WTC11 (cell line): ENCODE measurements at regions not wholly inside any gene's neighbourhood (a gene's known extent, or its start where the extent isn't known, plus 50 kb on each side); places are given as distances from the start of the nearest gene placed in this dataset.

ENCODE experiments used
- ATAC-seq: fragments of 200-7000 bp; cut with Tn5 transposase; 2 replicates; pipeline ENCODE4 v1.10.0; 2021; ENCODE audit warnings: mild to moderate bottlenecking, moderate library complexity
- CTCF ChIA-PET: fragments of 300-600 bp; sonication (Branson Sonifier 250); formaldehyde crosslinking; loops from one replicate; lab custom pipeline; 2021; ENCODE audit warnings: antibody characterized with exemption; lab: Charles Lee
- POLR2A ChIA-PET: fragments of 350-600 bp; sonication (Branson Sonifier 250); formaldehyde crosslinking; loops from one replicate; lab custom pipeline; 2021; ENCODE audit warnings: antibody characterized with exemption; lab: Charles Lee
- DNase-seq: peaks from one replicate; pipeline ENCODE4 v3.0.0; 2021; ENCODE audit warnings: low spot score
- H3K27ac Mint-ChIP-seq: 2 replicates; pipeline ENCODE4 v1.8.0; 2021; ENCODE audit warnings: mixed read lengths
- H3K27me3 Mint-ChIP-seq: 2 replicates; pipeline ENCODE4 v1.8.0; 2021; ENCODE audit warnings: low read depth, mild to moderate bottlenecking, moderate library complexity, mixed read lengths
- H3K36me3 Mint-ChIP-seq: 2 replicates; pipeline ENCODE4 v1.8.0; 2021; ENCODE audit warnings: mixed read lengths
- H3K4me1 Mint-ChIP-seq: 2 replicates; pipeline ENCODE4 v1.8.0; 2022; ENCODE audit warnings: mixed read lengths
- H3K4me3 Mint-ChIP-seq: 2 replicates; pipeline ENCODE4 v1.8.0; 2021; ENCODE audit warnings: mild to moderate bottlenecking, moderate library complexity, mixed read lengths
- H3K9me3 Mint-ChIP-seq: 2 replicates; pipeline ENCODE4 v1.8.0; 2021; ENCODE audit warnings: mixed read lengths
- ESRRA ChIP-seq: sonication (generic); formaldehyde crosslinking; IDR thresholded peaks from 2 replicates; pipeline ENCODE4 v1.8.1; 2022; ENCODE audit warnings: mild to moderate bottlenecking, missing genetic modification reagents, borderline replicate concordance
- GRHL2 ChIP-seq: fragments of 250-450 bp; sonication (Bioruptor Pico); IDR thresholded peaks from 2 replicates; pipeline ENCODE4 v1.8.0; 2022; ENCODE audit warnings: mild to moderate bottlenecking, moderate library complexity; ENCODE audit not compliant: insufficient replicate concordance, severe bottlenecking
- NFATC4 ChIP-seq: fragments of 250-450 bp; sonication (Bioruptor Pico); IDR thresholded peaks from 2 replicates; pipeline ENCODE4 v1.9.0; 2021; ENCODE audit warnings: mild to moderate bottlenecking
- NR3C1 ChIP-seq: sonication (generic); formaldehyde crosslinking; conservative IDR thresholded peaks from 2 replicates; pipeline ENCODE4 v1.8.1; 2023; ENCODE audit warnings: low read depth, mild to moderate bottlenecking, missing genetic modification reagents
- SMAD3 ChIP-seq: sonication (generic); formaldehyde crosslinking; IDR thresholded peaks from 2 replicates; pipeline ENCODE4 v1.8.0; 2022; ENCODE audit warnings: missing genetic modification reagents, mild to moderate bottlenecking, borderline replicate concordance
- SOX15 ChIP-seq: fragments of 250-450 bp; sonication (Bioruptor Pico); IDR thresholded peaks from 2 replicates; pipeline ENCODE4 v1.9.0; 2021; ENCODE audit warnings: mild to moderate bottlenecking
- TF ChIP-seq, protein P1 (sequence below): sonication (generic); formaldehyde crosslinking; IDR thresholded peaks from 2 replicates; pipeline ENCODE4 v1.8.0; 2022; ENCODE audit warnings: mild to moderate bottlenecking, missing genetic modification reagents
- TF ChIP-seq, protein P2 (sequence below): fragments of 250-450 bp; sonication (Bioruptor Pico); IDR thresholded peaks from 2 replicates; pipeline ENCODE4 v1.9.0; 2021; ENCODE audit warnings: mild to moderate bottlenecking
- TF ChIP-seq, protein P3 (sequence below): sonication (generic); formaldehyde crosslinking; IDR thresholded peaks from 2 replicates; pipeline ENCODE4 v1.8.1; 2023; ENCODE audit warnings: mild to moderate bottlenecking, missing genetic modification reagents
- TF ChIP-seq, protein P4 (sequence below): sonication (generic); formaldehyde crosslinking; IDR thresholded peaks from 2 replicates; pipeline ENCODE4 v1.8.0; 2023; ENCODE audit warnings: missing genetic modification reagents
- TF ChIP-seq, protein P5 (sequence below): sonication (generic); formaldehyde crosslinking; IDR thresholded peaks from 2 replicates; pipeline ENCODE4 v1.8.0; 2022; ENCODE audit warnings: missing genetic modification reagents
- TF ChIP-seq, protein P6 (sequence below): sonication (generic); formaldehyde crosslinking; IDR thresholded peaks from 2 replicates; pipeline ENCODE4 v1.8.1; 2023; ENCODE audit warnings: mild to moderate bottlenecking, missing genetic modification reagents, moderate library complexity
- TF ChIP-seq, protein P7 (sequence below): fragments of 250-450 bp; sonication (Bioruptor Pico); IDR thresholded peaks from 2 replicates; pipeline ENCODE4 v2.1.2; 2022; ENCODE audit warnings: mild to moderate bottlenecking, moderate library complexity
- TF ChIP-seq, protein P8 (sequence below): sonication (generic); formaldehyde crosslinking; conservative IDR thresholded peaks from 2 replicates; pipeline ENCODE4 v1.8.1; 2022; ENCODE audit warnings: mild to moderate bottlenecking, missing genetic modification reagents
- TF ChIP-seq, protein P9 (sequence below): fragments of 250-450 bp; sonication (Bioruptor Pico); IDR thresholded peaks from 2 replicates; pipeline ENCODE4 v1.9.0; 2021; ENCODE audit warnings: moderate library complexity, mild to moderate bottlenecking, inconsistent platforms, borderline replicate concordance

DNA sequence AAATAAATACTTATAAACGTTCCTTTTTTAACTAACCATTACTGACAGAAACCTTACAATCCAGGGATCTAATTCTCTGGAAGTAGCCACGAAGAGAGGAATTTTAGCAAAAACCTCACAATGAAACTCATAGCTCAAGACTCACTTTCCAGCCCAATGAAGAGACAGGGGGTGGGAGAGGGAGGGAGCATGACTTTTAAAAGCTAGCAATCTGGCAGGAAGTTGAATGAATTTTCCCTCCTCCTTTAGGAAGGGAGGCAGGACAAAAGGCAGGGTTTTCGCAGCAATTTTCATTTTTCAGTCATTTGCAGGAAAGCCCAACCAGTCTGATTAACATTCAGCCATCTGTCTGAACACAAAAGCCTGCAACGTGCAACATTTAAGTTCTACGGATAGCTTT lies 381.5 kb upstream of the PSMD7 start (continued):
- TF ChIP-seq, protein P1, sequence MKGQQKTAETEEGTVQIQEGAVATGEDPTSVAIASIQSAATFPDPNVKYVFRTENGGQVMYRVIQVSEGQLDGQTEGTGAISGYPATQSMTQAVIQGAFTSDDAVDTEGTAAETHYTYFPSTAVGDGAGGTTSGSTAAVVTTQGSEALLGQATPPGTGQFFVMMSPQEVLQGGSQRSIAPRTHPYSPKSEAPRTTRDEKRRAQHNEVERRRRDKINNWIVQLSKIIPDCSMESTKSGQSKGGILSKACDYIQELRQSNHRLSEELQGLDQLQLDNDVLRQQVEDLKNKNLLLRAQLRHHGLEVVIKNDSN (CRISPR knock-in tag) = no peak

DNA sequence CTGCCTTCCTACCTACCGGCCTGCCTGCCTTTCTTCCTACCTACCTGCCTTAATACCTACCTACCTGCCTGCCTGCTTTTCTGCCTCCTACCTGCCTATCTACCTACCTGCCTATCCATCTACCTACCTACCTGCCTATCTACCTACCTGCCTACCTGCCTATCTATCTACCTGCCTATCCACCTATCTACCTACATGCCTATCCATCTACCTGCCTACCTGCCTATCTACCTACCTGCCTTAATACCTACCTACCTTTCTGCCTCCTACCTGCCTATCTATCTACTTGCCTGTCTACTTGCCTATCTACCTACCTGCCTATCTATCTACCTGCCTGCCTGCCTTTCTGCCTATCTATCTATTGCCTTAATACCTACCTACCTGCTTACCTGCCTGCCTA lies 383.8 kb upstream of the PSMD7 start:
- no peaks in the 10 kb centered on the region for H3K27me3 Mint-ChIP-seq
- ATAC-seq (no peak), DNase-seq (no peak)
- no peak overlapping the region for H3K27ac Mint-ChIP-seq
- H3K4me1 Mint-ChIP-seq = peaks cover 28% of the 10 kb centered on the region
- POLR2A ChIA-PET = no interaction called here
- H3K9me3 Mint-ChIP-seq = 0 out of 2 replicates have a peak, but pooled peaks cover 3% of the 10 kb centered on the region
- no peak overlapping the region for H3K4me3 Mint-ChIP-seq
- TF ChIP-seq, protein P2, sequence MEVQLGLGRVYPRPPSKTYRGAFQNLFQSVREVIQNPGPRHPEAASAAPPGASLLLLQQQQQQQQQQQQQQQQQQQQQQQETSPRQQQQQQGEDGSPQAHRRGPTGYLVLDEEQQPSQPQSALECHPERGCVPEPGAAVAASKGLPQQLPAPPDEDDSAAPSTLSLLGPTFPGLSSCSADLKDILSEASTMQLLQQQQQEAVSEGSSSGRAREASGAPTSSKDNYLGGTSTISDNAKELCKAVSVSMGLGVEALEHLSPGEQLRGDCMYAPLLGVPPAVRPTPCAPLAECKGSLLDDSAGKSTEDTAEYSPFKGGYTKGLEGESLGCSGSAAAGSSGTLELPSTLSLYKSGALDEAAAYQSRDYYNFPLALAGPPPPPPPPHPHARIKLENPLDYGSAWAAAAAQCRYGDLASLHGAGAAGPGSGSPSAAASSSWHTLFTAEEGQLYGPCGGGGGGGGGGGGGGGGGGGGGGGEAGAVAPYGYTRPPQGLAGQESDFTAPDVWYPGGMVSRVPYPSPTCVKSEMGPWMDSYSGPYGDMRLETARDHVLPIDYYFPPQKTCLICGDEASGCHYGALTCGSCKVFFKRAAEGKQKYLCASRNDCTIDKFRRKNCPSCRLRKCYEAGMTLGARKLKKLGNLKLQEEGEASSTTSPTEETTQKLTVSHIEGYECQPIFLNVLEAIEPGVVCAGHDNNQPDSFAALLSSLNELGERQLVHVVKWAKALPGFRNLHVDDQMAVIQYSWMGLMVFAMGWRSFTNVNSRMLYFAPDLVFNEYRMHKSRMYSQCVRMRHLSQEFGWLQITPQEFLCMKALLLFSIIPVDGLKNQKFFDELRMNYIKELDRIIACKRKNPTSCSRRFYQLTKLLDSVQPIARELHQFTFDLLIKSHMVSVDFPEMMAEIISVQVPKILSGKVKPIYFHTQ = no peak
- TF ChIP-seq, protein P1 (CRISPR knock-in tag) = no peak
- TF ChIP-seq NR3C1 (CRISPR knock-in tag) = no peak
- no peak for TF ChIP-seq ESRRA
- TF ChIP-seq, protein P3, sequence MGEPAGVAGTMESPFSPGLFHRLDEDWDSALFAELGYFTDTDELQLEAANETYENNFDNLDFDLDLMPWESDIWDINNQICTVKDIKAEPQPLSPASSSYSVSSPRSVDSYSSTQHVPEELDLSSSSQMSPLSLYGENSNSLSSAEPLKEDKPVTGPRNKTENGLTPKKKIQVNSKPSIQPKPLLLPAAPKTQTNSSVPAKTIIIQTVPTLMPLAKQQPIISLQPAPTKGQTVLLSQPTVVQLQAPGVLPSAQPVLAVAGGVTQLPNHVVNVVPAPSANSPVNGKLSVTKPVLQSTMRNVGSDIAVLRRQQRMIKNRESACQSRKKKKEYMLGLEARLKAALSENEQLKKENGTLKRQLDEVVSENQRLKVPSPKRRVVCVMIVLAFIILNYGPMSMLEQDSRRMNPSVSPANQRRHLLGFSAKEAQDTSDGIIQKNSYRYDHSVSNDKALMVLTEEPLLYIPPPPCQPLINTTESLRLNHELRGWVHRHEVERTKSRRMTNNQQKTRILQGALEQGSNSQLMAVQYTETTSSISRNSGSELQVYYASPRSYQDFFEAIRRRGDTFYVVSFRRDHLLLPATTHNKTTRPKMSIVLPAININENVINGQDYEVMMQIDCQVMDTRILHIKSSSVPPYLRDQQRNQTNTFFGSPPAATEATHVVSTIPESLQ (CRISPR knock-in tag) = no peak
- no peak for TF ChIP-seq NFATC4
- no peak for TF ChIP-seq GRHL2 (CRISPR knock-in tag)
- TF ChIP-seq, protein P4, sequence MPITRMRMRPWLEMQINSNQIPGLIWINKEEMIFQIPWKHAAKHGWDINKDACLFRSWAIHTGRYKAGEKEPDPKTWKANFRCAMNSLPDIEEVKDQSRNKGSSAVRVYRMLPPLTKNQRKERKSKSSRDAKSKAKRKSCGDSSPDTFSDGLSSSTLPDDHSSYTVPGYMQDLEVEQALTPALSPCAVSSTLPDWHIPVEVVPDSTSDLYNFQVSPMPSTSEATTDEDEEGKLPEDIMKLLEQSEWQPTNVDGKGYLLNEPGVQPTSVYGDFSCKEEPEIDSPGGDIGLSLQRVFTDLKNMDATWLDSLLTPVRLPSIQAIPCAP (CRISPR knock-in tag) = no peak
- TF ChIP-seq, protein P5, sequence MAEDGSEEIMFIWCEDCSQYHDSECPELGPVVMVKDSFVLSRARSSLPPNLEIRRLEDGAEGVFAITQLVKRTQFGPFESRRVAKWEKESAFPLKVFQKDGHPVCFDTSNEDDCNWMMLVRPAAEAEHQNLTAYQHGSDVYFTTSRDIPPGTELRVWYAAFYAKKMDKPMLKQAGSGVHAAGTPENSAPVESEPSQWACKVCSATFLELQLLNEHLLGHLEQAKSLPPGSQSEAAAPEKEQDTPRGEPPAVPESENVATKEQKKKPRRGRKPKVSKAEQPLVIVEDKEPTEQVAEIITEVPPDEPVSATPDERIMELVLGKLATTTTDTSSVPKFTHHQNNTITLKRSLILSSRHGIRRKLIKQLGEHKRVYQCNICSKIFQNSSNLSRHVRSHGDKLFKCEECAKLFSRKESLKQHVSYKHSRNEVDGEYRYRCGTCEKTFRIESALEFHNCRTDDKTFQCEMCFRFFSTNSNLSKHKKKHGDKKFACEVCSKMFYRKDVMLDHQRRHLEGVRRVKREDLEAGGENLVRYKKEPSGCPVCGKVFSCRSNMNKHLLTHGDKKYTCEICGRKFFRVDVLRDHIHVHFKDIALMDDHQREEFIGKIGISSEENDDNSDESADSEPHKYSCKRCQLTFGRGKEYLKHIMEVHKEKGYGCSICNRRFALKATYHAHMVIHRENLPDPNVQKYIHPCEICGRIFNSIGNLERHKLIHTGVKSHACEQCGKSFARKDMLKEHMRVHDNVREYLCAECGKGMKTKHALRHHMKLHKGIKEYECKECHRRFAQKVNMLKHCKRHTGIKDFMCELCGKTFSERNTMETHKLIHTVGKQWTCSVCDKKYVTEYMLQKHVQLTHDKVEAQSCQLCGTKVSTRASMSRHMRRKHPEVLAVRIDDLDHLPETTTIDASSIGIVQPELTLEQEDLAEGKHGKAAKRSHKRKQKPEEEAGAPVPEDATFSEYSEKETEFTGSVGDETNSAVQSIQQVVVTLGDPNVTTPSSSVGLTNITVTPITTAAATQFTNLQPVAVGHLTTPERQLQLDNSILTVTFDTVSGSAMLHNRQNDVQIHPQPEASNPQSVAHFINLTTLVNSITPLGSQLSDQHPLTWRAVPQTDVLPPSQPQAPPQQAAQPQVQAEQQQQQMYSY (CRISPR knock-in tag) = no peak
- TF ChIP-seq, protein P6, sequence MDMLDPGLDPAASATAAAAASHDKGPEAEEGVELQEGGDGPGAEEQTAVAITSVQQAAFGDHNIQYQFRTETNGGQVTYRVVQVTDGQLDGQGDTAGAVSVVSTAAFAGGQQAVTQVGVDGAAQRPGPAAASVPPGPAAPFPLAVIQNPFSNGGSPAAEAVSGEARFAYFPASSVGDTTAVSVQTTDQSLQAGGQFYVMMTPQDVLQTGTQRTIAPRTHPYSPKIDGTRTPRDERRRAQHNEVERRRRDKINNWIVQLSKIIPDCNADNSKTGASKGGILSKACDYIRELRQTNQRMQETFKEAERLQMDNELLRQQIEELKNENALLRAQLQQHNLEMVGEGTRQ (CRISPR knock-in tag) = no peak
- TF ChIP-seq, protein P7, sequence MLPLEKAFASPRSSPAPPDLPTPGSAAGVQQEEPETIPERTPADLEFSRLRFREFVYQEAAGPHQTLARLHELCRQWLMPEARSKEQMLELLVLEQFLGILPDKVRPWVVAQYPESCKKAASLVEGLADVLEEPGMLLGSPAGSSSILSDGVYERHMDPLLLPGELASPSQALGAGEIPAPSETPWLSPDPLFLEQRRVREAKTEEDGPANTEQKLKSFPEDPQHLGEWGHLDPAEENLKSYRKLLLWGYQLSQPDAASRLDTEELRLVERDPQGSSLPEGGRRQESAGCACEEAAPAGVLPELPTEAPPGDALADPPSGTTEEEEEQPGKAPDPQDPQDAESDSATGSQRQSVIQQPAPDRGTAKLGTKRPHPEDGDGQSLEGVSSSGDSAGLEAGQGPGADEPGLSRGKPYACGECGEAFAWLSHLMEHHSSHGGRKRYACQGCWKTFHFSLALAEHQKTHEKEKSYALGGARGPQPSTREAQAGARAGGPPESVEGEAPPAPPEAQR (CRISPR knock-in tag) = no peak
- TF ChIP-seq SOX15 = no peak
- TF ChIP-seq, protein P8, sequence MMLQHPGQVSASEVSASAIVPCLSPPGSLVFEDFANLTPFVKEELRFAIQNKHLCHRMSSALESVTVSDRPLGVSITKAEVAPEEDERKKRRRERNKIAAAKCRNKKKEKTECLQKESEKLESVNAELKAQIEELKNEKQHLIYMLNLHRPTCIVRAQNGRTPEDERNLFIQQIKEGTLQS (CRISPR knock-in tag) = no peak
- TF ChIP-seq, protein P9, sequence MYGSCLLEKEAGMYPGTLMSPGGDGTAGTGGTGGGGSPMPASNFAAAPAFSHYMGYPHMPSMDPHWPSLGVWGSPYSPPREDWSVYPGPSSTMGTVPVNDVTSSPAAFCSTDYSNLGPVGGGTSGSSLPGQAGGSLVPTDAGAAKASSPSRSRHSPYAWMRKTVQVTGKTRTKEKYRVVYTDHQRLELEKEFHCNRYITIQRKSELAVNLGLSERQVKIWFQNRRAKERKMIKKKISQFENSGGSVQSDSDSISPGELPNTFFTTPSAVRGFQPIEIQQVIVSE (CRISPR knock-in tag) = no peak
- no peak for TF ChIP-seq SMAD3 (CRISPR knock-in tag)
- CTCF ChIA-PET = interaction anchor here (1.1 kb wide), 1 partner anchor 44 kb away, joined by 3 read pairs; no protein-coding TSS in a partner anchor
- H3K36me3 Mint-ChIP-seq = no peaks in the 10 kb centered on the region
